Ishikawa (cell line): ENCODE measurements at regions not wholly inside any gene's neighbourhood (a gene's known extent, or its start where the extent isn't known, plus 50 kb on each side); places are given as distances from the start of the nearest gene placed in this dataset.

Source experiments
- TAF1 ChIP-seq: IDR thresholded peaks from 2 replicates; pipeline ENCODE4 v1.6.1; 2012; ENCODE audit warnings: low read depth, mild to moderate bottlenecking
- ZBTB7A ChIP-seq: IDR thresholded peaks from 2 replicates; pipeline ENCODE4 v1.6.1; 2012; ENCODE audit warnings: low read depth
- TF ChIP-seq, protein P1 (sequence below): IDR thresholded peaks from 2 replicates; pipeline ENCODE4 v1.6.1; 2012
- TF ChIP-seq, protein P2 (sequence below): IDR thresholded peaks from 2 replicates; pipeline ENCODE4 v1.6.1; 2012; ENCODE audit warnings: low read depth, mild to moderate bottlenecking

DNA sequence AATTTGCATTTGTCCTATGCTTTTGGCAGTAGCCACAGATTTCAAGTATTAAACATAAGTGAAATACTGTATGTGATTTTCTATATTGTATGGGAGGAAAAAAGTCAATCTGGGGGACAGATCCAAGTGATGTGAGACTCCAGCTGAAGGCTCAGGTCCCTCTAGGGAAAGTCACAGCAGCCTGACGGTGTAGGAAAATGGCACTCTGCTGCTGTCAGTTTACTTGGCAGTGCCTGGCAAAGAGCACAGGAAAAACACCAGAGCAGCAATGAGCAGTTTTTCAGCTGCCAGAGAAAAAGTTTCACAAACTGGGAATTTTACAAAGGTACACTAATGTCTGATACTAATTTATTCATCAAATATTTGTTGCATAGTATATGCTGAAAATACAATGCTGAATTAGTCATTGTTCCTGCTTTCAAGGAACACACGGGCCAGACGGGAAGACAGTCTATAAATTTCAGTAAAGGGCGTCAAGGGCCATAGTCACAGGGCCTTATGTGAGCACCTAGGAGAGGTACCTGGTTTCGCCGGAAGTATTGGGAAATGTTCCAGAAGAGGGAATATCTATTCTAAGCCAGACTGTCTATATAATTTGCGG lies 66.2 kb upstream of the SLC38A2 start:
- TF ChIP-seq ZBTB7A (no peak), TAF1 (no peak)
- TF ChIP-seq, protein P1, sequence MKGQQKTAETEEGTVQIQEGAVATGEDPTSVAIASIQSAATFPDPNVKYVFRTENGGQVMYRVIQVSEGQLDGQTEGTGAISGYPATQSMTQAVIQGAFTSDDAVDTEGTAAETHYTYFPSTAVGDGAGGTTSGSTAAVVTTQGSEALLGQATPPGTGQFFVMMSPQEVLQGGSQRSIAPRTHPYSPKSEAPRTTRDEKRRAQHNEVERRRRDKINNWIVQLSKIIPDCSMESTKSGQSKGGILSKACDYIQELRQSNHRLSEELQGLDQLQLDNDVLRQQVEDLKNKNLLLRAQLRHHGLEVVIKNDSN = no peak
- TF ChIP-seq, protein P2, sequence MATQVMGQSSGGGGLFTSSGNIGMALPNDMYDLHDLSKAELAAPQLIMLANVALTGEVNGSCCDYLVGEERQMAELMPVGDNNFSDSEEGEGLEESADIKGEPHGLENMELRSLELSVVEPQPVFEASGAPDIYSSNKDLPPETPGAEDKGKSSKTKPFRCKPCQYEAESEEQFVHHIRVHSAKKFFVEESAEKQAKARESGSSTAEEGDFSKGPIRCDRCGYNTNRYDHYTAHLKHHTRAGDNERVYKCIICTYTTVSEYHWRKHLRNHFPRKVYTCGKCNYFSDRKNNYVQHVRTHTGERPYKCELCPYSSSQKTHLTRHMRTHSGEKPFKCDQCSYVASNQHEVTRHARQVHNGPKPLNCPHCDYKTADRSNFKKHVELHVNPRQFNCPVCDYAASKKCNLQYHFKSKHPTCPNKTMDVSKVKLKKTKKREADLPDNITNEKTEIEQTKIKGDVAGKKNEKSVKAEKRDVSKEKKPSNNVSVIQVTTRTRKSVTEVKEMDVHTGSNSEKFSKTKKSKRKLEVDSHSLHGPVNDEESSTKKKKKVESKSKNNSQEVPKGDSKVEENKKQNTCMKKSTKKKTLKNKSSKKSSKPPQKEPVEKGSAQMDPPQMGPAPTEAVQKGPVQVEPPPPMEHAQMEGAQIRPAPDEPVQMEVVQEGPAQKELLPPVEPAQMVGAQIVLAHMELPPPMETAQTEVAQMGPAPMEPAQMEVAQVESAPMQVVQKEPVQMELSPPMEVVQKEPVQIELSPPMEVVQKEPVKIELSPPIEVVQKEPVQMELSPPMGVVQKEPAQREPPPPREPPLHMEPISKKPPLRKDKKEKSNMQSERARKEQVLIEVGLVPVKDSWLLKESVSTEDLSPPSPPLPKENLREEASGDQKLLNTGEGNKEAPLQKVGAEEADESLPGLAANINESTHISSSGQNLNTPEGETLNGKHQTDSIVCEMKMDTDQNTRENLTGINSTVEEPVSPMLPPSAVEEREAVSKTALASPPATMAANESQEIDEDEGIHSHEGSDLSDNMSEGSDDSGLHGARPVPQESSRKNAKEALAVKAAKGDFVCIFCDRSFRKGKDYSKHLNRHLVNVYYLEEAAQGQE = no peak
